Heart left ventricle (tissue), 16 donors: ENCODE measurements at regions not wholly inside any gene's neighbourhood (a gene's known extent, or its start where the extent isn't known, plus 50 kb on each side); places are given as distances from the start of the nearest gene placed in this dataset.

Experiments used
- ATAC-seq, 4 donors: fragments of 200-7000 bp; cut with Tn5 transposase; one replicate each; pipeline ENCODE4 v1.9.1; 2020 to 2022; ENCODE audit warnings: moderate library complexity in 4 of 4, mild to moderate bottlenecking in 3 of 4, moderate number of reproducible peaks in 1 of 4
- DNase-seq, 5 donors: peaks; one replicate each; pipeline ENCODE4 v3.0.0-alpha.2; 2020
- H3K27ac ChIP-seq, 12 donors: fragments of 200-600 bp; sonication (generic) in 4 of 12; one replicate each; pipeline versions ENCODE4 v1.5.0 to v1.8.0; 2016 to 2022; ENCODE audit warnings: mild to moderate bottlenecking in 2 of 12
- H3K27me3 ChIP-seq, 9 donors: fragments of 200-600 bp; sonication (generic) in 2 of 9; one replicate each; pipeline versions ENCODE4 v1.5.1 to v1.8.0; 2016 to 2022; ENCODE audit warnings: mild to moderate bottlenecking in 3 of 9
- H3K36me3 ChIP-seq, 9 donors: fragments of 200-600 bp; sonication (generic) in 2 of 9; one replicate each; pipeline versions ENCODE4 v1.5.0 to v1.8.0; 2018 to 2022; ENCODE audit warnings: mild to moderate bottlenecking in 2 of 9
- H3K4me1 ChIP-seq, 12 donors: fragments of 200-600 bp; sonication (generic) in 4 of 12; one replicate each; pipeline versions ENCODE4 v1.5.0 to v1.8.0; 2016 to 2022; ENCODE audit warnings: mild to moderate bottlenecking in 3 of 12
- H3K4me3 ChIP-seq, 12 donors: fragments of 200-600 bp; sonication (generic) in 4 of 12; one replicate each; pipeline versions ENCODE4 v1.5.0 to v1.8.0; 2017 to 2022; ENCODE audit warnings: mild to moderate bottlenecking in 9 of 12, moderate library complexity in 4 of 12
- H3K9me3 ChIP-seq, 12 donors: fragments of 200-600 bp; sonication (generic) in 4 of 12; one replicate each; pipeline versions ENCODE4 v1.5.0 to v1.8.0; 2016 to 2022; ENCODE audit warnings: mild to moderate bottlenecking in 1 of 12
- CTCF ChIP-seq, 12 donors: fragments of 200-600 bp; sonication (generic) in 4 of 12; IDR thresholded peaks; one replicate each; pipeline versions ENCODE4 v1.5.0 to v1.8.0; 2018 to 2022; ENCODE audit warnings: antibody characterized with exemption in 12 of 12, mild to moderate bottlenecking in 5 of 12
- POLR2A ChIP-seq, 2 donors: fragments of 450-650 bp; IDR thresholded peaks; one replicate each; pipeline ENCODE4 v1.6.1; 2017; ENCODE audit warnings: antibody characterized with exemption in 2 of 2, mild to moderate bottlenecking in 2 of 2, moderate library complexity in 2 of 2
- WGBS, 4 donors: extraction: QIAGEN DNeasy Blood & Tissue Kit in 2 of 4; methylation state at CpG; one replicate each; pipeline versions ENCODE4 v1.1.5 to v1.1.7; 2013 to 2018; 5-methylcytosine and 5-hydroxymethylcytosine counted together
- intact Hi-C, 10 donors: fragments of 100-400 bp; cut with DNase I; formaldehyde crosslinking; loops; one replicate each; pipeline versions ENCODE4 v1.11.1 to v1.14.2; 2022
- donor health status: ischemic (EF 13 %, LVEDD 7.1; RV severe dilation, severe dysfunction).
- donor health status: healthy with polysubstance abuse.
- donor health status: DM: no; HTN: yes; CAD: no.
- donor health status: DM: no; HTN: no; CAD: no.
- donor health status: ischemic (EF 25% LVEDD 6.9; RV normal size, moderate dysfunction).
- donor health status: ischemic (EF 25% LVEDD 5.7; RV mildly dilated, moderate dysfunction).
- donor health status: healthy.
- donor health status: DM: yes; HTN: yes; CAD: no.
- donor health status: ischemic (EF 35%, LVEDD 5.7; RV mildly dilated, moderate dysfunction).
- donor health status: nonischemic (EF 11% LVEDD 7.7; RV severe dilation, severe dysfunction).
- donor health status: DM: yes; HTN: yes; CAD: no.
- donor health status: PGD.
- donor health status: ischemic (EF 29% LVEDD 5.4; RV normal size, mild dysfunction).
- donor health status: nonischemic (EF 23%, LVEDD 6.1; RV moderate dilation, normal function).

GRCh38 chrX:114038358-114038757 is 545.5 kb upstream of the HTR2C start:
- peaks cover 0 to 4% (median 0%) of the 10 kb centered on the region in 12 donors for H3K9me3 ChIP-seq
- ATAC-seq (no peak), DNase-seq (no peak)
- intact Hi-C loops = no loop called here
- no peaks in the 10 kb centered on the region for H3K27me3 ChIP-seq
- H3K4me1 ChIP-seq = no peaks in the 10 kb centered on the region
- no peak overlapping the region for H3K4me3 ChIP-seq
- TF ChIP-seq CTCF (IDR thresholded peaks at IDR 0.05) = no peak
- TF ChIP-seq POLR2A (IDR thresholded peaks at IDR 0.05) = no peak
- H3K36me3 ChIP-seq = no peaks in the 10 kb centered on the region
- 24 to 44% (median 36%) methylated on average over 1 of the region's 1 CpG for WGBS, 4 donors
- no peak overlapping the region for H3K27ac ChIP-seq

GRCh38 chrX:114037515-114037914 is 546.4 kb upstream of the HTR2C start:
- Histone ChIP-seq H3K9me3 (peaks cover 0 to 4% (median 0%) of the 10 kb centered on the region in 12 donors), H3K4me3 (no peak overlapping the region), H3K36me3 (no peaks in the 10 kb centered on the region), H3K27ac (no peak overlapping the region), H3K4me1 (no peaks in the 10 kb centered on the region), H3K27me3 (no peaks in the 10 kb centered on the region)
- WGBS, 4 donors = 70 to 80% (median 70%) methylated on average over 2 of the region's 2 CpGs
- intact Hi-C loops = no loop called here
- ATAC-seq (no peak), DNase-seq (no peak)
- no peak for TF ChIP-seq POLR2A (IDR thresholded peaks at IDR 0.05)
- TF ChIP-seq CTCF (IDR thresholded peaks at IDR 0.05) = no peak

- ATAC-seq = no peak
- no peak for DNase-seq
- H3K36me3 ChIP-seq = no peaks in the 10 kb centered on the region
- no peak for TF ChIP-seq POLR2A (IDR thresholded peaks at IDR 0.05)
- no peak for TF ChIP-seq CTCF (IDR thresholded peaks at IDR 0.05)
- WGBS, 4 donors = 79 to 91% (median 83%) methylated on average over 5 of the region's 5 CpGs
- H3K27ac ChIP-seq = no peak overlapping the region
- peaks cover 0 to 8% (median 0%) of the 10 kb centered on the region in 9 donors for H3K27me3 ChIP-seq
- no peak overlapping the region for H3K4me3 ChIP-seq
- H3K4me1 ChIP-seq = no peaks in the 10 kb centered on the region
- peaks cover 0 to 4% (median 0%) of the 10 kb centered on the region in 12 donors for H3K9me3 ChIP-seq
- intact Hi-C loops = no loop called here
Measured at GRCh38 chrX:114028907-114029662, 554.8 kb upstream of the HTR2C start.

- TF ChIP-seq CTCF (IDR thresholded peaks at IDR 0.05) = no peak
- no peak for TF ChIP-seq POLR2A (IDR thresholded peaks at IDR 0.05)
- Histone ChIP-seq H3K9me3 (no peaks in the 10 kb centered on the region), H3K27ac (no peak overlapping the region), H3K27me3 (peaks cover 0 to 3% (median 0%) of the 10 kb centered on the region in 9 donors), H3K36me3 (no peaks in the 10 kb centered on the region), H3K4me1 (no peaks in the 10 kb centered on the region), H3K4me3 (no peak overlapping the region)
- intact Hi-C loops = no loop called here
- DNase-seq (no peak), ATAC-seq (no peak)
- 88 to 97% (median 89%) methylated on average over 2 of the region's 2 CpGs for WGBS, 4 donors
Measured at GRCh38 chrX:114017086-114017485, 566.8 kb upstream of the HTR2C start.
